Neural progenitor cell (in vitro differentiated cells): ENCODE measurements at regions not wholly inside any gene's neighbourhood (a gene's known extent, or its start where the extent isn't known, plus 50 kb on each side); places are given as distances from the start of the nearest gene placed in this dataset.

Experiments
- DNase-seq: peaks from one replicate; pipeline ENCODE4 v3.0.0-alpha.2; 2016; ENCODE audit warnings: low spot score
- H2AFZ ChIP-seq: fragments of 200-600 bp; sonication (generic); replicated peaks from 2 replicates; pipeline ENCODE4 v1.6.1; 2016; ENCODE audit warnings: antibody characterized with exemption
- H3F3A ChIP-seq: fragments of 200-600 bp; sonication (generic); 2 replicates; pipeline ENCODE4 v1.6.1; 2016; ENCODE audit warnings: antibody characterized with exemption, low read depth
- H3K27ac ChIP-seq: fragments of 200-600 bp; sonication (generic); 2 replicates; pipeline ENCODE4 v1.5.1; 2016; ENCODE audit warnings: mild to moderate bottlenecking
- H3K27me3 ChIP-seq: fragments of 200-600 bp; sonication (generic); 2 replicates; pipeline ENCODE4 v1.6.1; 2016; ENCODE audit warnings: mild to moderate bottlenecking, moderate library complexity
- H3K36me3 ChIP-seq: fragments of 200-600 bp; sonication (generic); 2 replicates; pipeline ENCODE4 v1.5.1; 2016
- H3K4me1 ChIP-seq: fragments of 200-600 bp; sonication (generic); 2 replicates; pipeline ENCODE4 v1.6.1; 2016; ENCODE audit warnings: mixed run types
- H3K4me2 ChIP-seq: fragments of 200-600 bp; sonication (generic); 2 replicates; pipeline ENCODE4 v1.6.1; 2016
- H3K4me3 ChIP-seq: fragments of 200-600 bp; sonication (generic); 2 replicates; pipeline ENCODE4 v1.5.1; 2016
- H3K79me2 ChIP-seq: fragments of 200-600 bp; sonication (generic); 2 replicates; pipeline ENCODE4 v1.6.1; 2016; ENCODE audit warnings: low read depth
- H3K9ac ChIP-seq: fragments of 200-600 bp; sonication (generic); 2 replicates; pipeline ENCODE4 v1.6.1; 2016
- H3K9me3 ChIP-seq: fragments of 200-600 bp; sonication (generic); 2 replicates; pipeline ENCODE4 v1.5.1; 2016; ENCODE audit warnings: low read depth
- H4K20me1 ChIP-seq: fragments of 200-600 bp; sonication (generic); 2 replicates; pipeline ENCODE4 v1.6.1; 2016; ENCODE audit warnings: low read depth
- H3K27ac Mint-ChIP-seq: 3 replicates; pipeline ENCODE4 v1.8.0; 2021; ENCODE audit warnings: mixed read lengths
- H3K27me3 Mint-ChIP-seq: 2 replicates; pipeline ENCODE4 v1.8.0; 2022; ENCODE audit warnings: low read depth, mild to moderate bottlenecking, inconsistent platforms, moderate library complexity, mixed read lengths; ENCODE audit not compliant: insufficient read depth
- H3K36me3 Mint-ChIP-seq: 3 replicates; pipeline ENCODE4 v1.8.0; 2021; ENCODE audit warnings: mixed read lengths
- H3K4me1 Mint-ChIP-seq: 3 replicates; pipeline ENCODE4 v1.8.0; 2021; ENCODE audit warnings: mixed read lengths
- H3K4me3 Mint-ChIP-seq: 3 replicates; pipeline ENCODE4 v1.8.0; 2021; ENCODE audit warnings: mild to moderate bottlenecking, moderate library complexity, mixed read lengths
- H3K9me3 Mint-ChIP-seq: 3 replicates; pipeline ENCODE4 v1.8.0; 2020; ENCODE audit warnings: mixed read lengths
- CTCF ChIP-seq: fragments of 200-600 bp; sonication (generic); IDR thresholded peaks from 2 replicates; pipeline ENCODE4 v1.5.1; 2017; ENCODE audit warnings: antibody characterized with exemption, mild to moderate bottlenecking
- EZH2 ChIP-seq: fragments of 200-600 bp; sonication (generic); IDR thresholded peaks from 2 replicates; pipeline ENCODE4 v1.6.1; 2017; ENCODE audit warnings: antibody characterized with exemption, mild to moderate bottlenecking, moderate library complexity
- EZH2phosphoT487 ChIP-seq: fragments of 200-600 bp; sonication (generic); IDR thresholded peaks from 2 replicates; pipeline ENCODE4 v1.6.1; 2017; ENCODE audit warnings: antibody characterized with exemption

GRCh38 chr3:5321666-5322340, 134.3 kb downstream of the EDEM1 start:
- no peaks in the 10 kb centered on the region for H3K79me2 ChIP-seq
- peak; percentile 8 for DNase-seq
- peaks cover 2% of the 10 kb centered on the region for H3K27me3 Mint-ChIP-seq
- H4K20me1 ChIP-seq, result no peaks in the 10 kb centered on the region
- no peaks in the 10 kb centered on the region for H3K27me3 ChIP-seq
- no peak overlapping the region for H3K27ac ChIP-seq
- no peak overlapping the region for H2AFZ ChIP-seq
- H3F3A ChIP-seq, result no peaks in the 10 kb centered on the region
- no peak overlapping the region for H3K4me2 ChIP-seq
- no peak overlapping the region for H3K4me3 Mint-ChIP-seq
- H3K4me1 ChIP-seq, result peaks cover 6% of the 10 kb centered on the region
- no peak overlapping the region for H3K27ac Mint-ChIP-seq
- H3K4me3 ChIP-seq, result no peak overlapping the region
- TF ChIP-seq CTCF (no peak), EZH2 (no peak), EZH2phosphoT487 (no peak)
- H3K4me1 Mint-ChIP-seq, result no peaks in the 10 kb centered on the region
- H3K9me3 ChIP-seq, result no peaks in the 10 kb centered on the region
- no peaks in the 10 kb centered on the region for H3K9me3 Mint-ChIP-seq
- H3K36me3 Mint-ChIP-seq, result no peaks in the 10 kb centered on the region
- H3K36me3 ChIP-seq, result no peaks in the 10 kb centered on the region
- no peak overlapping the region for H3K9ac ChIP-seq

GRCh38 chr3:5324780-5325179, 137.3 kb downstream of the EDEM1 start:
- Mint-ChIP-seq H3K27me3 (peaks cover 2% of the 10 kb centered on the region), H3K36me3 (no peaks in the 10 kb centered on the region), H3K4me1 (no peaks in the 10 kb centered on the region), H3K27ac (no peak overlapping the region), H3K9me3 (no peaks in the 10 kb centered on the region), H3K4me3 (no peak overlapping the region)
- no peaks in the 10 kb centered on the region for H3K79me2 ChIP-seq
- H2AFZ ChIP-seq, result no peak overlapping the region
- no peak overlapping the region for H3K4me2 ChIP-seq
- DNase-seq, result no peak
- no peak overlapping the region for H3K27ac ChIP-seq
- no peaks in the 10 kb centered on the region for H4K20me1 ChIP-seq
- no peaks in the 10 kb centered on the region for H3K9me3 ChIP-seq
- H3K4me3 ChIP-seq, result no peak overlapping the region
- H3K9ac ChIP-seq, result no peak overlapping the region
- TF ChIP-seq CTCF (no peak), EZH2phosphoT487 (no peak), EZH2 (no peak)
- H3F3A ChIP-seq, result no peaks in the 10 kb centered on the region
- H3K27me3 ChIP-seq, result no peaks in the 10 kb centered on the region
- H3K4me1 ChIP-seq, result peaks cover 6% of the 10 kb centered on the region
- no peaks in the 10 kb centered on the region for H3K36me3 ChIP-seq

DNA sequence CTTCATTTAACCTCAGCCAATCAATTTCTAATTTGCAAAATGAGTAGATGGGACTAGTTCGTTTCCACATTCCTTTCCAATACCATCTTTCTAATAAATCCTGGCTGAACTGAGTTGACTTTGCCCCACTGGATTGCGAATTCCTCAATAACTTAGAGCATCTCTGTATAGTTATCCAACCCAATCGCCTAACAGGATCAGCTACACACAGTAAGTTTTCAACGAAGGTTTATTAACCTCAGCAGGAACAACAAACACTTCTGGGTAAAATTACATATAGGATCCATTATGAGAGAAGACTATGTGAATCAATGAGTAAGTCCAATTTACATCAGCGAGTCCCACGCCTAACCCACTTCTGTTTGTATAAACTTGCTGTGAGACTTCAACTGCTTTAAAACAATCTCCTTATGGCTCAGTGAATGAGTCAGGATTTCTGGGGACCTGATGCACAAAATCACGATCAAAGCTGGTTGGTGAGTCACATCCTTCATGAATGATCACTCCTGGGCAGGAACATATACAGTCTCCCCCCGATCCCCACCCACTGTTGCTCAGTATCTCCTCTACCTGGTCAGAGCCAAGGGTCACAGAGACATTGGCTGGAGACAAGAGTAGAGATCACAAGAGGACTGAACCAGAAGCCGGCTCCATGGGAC, 142.8 kb downstream of the EDEM1 start:
- Mint-ChIP-seq H3K4me1 (no peaks in the 10 kb centered on the region), H3K9me3 (no peaks in the 10 kb centered on the region), H3K27me3 (peaks cover 6% of the 10 kb centered on the region), H3K36me3 (no peaks in the 10 kb centered on the region), H3K27ac (no peak overlapping the region), H3K4me3 (no peak overlapping the region)
- H3K9ac ChIP-seq, result no peak overlapping the region
- no peak overlapping the region for H2AFZ ChIP-seq
- no peaks in the 10 kb centered on the region for H4K20me1 ChIP-seq
- TF ChIP-seq EZH2phosphoT487 (no peak), EZH2 (no peak), CTCF (no peak)
- H3K4me3 ChIP-seq, result no peak overlapping the region
- H3K27ac ChIP-seq, result no peak overlapping the region
- H3K9me3 ChIP-seq, result no peaks in the 10 kb centered on the region
- H3F3A ChIP-seq, result no peaks in the 10 kb centered on the region
- H3K36me3 ChIP-seq, result no peaks in the 10 kb centered on the region
- H3K4me1 ChIP-seq, result no peaks in the 10 kb centered on the region
- no peak overlapping the region for H3K4me2 ChIP-seq
- no peak for DNase-seq
- H3K27me3 ChIP-seq, result no peaks in the 10 kb centered on the region
- H3K79me2 ChIP-seq, result no peaks in the 10 kb centered on the region
